ENCODE measurements at regions not wholly inside any gene's neighbourhood (a gene's known extent, or its start where the extent isn't known, plus 50 kb on each side); places are given as distances from the start of the nearest gene placed in this dataset.

DNA sequence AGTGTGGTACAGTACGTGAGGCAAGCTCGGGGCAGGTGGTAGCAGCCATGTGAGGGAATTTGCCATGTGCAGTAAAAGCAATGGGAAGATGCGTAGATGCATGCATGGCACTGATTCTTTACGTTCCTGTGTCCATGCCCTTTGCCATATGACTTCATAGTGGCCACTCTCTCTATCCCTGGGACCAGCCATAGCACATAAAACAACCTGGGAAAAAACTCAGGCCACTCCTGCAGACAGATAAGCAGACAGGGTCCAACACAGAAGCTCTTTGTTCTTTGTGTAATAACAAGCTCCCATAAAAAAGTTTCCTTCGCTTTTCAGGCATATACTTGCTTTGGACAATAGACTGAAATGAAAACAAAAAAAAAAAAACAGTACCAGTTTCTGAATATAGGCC is 622.4 kb upstream of the POM121L12 start:
- TF ChIP-seq CTCF (IDR thresholded peaks at IDR 0.05) (no peak), POLR2AphosphoS5 (IDR thresholded peaks at IDR 0.05) (no peak), POLR2A (IDR thresholded peaks at IDR 0.05; ENCODE audit: low read depth) (no peak), EP300 (IDR thresholded peaks at IDR 0.05) (no peak)
